Esophagus muscularis mucosa (tissue), 4 donors: ENCODE measurements at regions not wholly inside any gene's neighbourhood (a gene's known extent, or its start where the extent isn't known, plus 50 kb on each side); places are given as distances from the start of the nearest gene placed in this dataset.

ENCODE experiments used
- EP300 ChIP-seq: sonication (generic); formaldehyde crosslinking; IDR thresholded peaks from one replicate; pipeline ENCODE4 v1.6.1; 2017; ENCODE audit warnings: antibody characterized with exemption
- POLR2A ChIP-seq: fragments of 450-650 bp; IDR thresholded peaks from one replicate; pipeline ENCODE4 v1.6.1; 2017; ENCODE audit warnings: antibody characterized with exemption, moderate library complexity, mild to moderate bottlenecking, low read depth
- TF ChIP-seq, protein P1 (sequence below), 3 experiments: fragments of 200-600 bp in 2 of 3; fragments of 450-650 bp in 1 of 3; sonication (generic) in 2 of 3; IDR thresholded peaks; one replicate each; pipeline ENCODE4 v1.5.1; 2017 to 2019; ENCODE audit warnings: antibody characterized with exemption in 3 of 3, mild to moderate bottlenecking in 2 of 3, moderate library complexity in 1 of 3

DNA sequence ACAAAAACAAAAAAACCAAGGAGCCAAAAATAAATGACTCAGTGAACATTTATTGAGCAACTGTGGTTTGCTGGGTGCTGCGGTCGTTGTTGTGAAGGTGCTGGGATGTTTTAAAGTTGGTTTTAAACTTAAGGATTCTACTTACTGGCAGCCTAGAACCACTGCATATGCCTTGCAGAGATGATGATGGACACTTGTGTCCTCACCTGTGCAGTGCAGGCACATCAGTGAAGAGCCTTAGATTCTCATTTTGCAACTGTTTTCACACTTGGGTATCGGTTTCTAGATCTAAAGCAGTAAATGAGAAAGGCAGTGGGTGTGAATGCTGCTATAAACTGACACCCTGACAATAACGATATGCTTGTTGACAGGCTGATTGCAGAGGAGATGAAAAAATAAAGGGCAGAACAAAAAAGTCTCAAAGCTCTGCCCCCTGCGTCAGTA, 68.8 kb downstream of the UTRN start:
- no peak for TF ChIP-seq POLR2A
- TF ChIP-seq EP300 = no peak
- TF ChIP-seq, protein P1, sequence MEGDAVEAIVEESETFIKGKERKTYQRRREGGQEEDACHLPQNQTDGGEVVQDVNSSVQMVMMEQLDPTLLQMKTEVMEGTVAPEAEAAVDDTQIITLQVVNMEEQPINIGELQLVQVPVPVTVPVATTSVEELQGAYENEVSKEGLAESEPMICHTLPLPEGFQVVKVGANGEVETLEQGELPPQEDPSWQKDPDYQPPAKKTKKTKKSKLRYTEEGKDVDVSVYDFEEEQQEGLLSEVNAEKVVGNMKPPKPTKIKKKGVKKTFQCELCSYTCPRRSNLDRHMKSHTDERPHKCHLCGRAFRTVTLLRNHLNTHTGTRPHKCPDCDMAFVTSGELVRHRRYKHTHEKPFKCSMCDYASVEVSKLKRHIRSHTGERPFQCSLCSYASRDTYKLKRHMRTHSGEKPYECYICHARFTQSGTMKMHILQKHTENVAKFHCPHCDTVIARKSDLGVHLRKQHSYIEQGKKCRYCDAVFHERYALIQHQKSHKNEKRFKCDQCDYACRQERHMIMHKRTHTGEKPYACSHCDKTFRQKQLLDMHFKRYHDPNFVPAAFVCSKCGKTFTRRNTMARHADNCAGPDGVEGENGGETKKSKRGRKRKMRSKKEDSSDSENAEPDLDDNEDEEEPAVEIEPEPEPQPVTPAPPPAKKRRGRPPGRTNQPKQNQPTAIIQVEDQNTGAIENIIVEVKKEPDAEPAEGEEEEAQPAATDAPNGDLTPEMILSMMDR (IDR thresholded peaks at IDR 0.05) = no peak
